GM19023 (cell line): ENCODE measurements at regions not wholly inside any gene's neighbourhood (a gene's known extent, or its start where the extent isn't known, plus 50 kb on each side); places are given as distances from the start of the nearest gene placed in this dataset.
A peak's percentile ranks its signal among the peaks of the same experiment; 100 is the strongest.
"Not testable (repeated sequence)": the region's sequence is repeated elsewhere in the genome, so short reads cannot be mapped to it uniquely, and the experiment has no call there.

Source experiments
- ATAC-seq: cut with Tn5 transposase; IDR thresholded peaks from one replicate; pipeline ENCODE4 v1.9.1; 2021; ENCODE audit warnings: mild to moderate bottlenecking, moderate library complexity; ENCODE audit not compliant: unreplicated experiment

DNA sequence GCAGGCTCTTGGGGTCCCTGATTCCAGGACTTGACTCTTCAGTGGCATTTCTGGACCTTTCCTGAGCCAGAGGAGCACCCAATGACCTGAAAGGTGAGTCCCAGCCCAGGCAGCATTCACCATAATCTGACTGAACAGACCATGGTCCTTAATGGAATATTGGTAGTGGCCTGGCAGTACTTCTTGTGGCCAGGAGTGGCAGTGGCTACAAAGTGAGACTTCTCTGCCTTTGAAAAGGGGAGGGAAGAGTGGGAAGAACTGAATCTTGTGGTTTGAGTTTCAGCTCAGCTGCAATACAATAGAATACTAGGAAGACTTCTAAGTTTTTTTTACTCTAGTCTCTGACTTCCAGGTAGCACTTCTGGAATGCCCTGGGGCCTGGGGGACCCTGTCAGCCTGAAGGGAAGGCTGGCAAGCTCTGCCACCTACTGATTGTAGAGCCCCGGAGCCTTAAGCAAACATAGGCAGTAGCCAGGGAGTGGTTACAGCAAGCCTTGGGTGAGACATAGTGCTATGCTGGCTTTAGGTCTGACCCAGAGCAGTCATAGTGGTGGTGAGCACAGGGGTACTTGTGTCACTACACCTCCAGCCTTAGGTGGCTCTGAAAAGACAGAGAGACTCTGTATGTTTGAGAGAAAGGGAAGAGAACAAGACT lies 674.2 kb upstream of the MANEA start:
- no peak for ATAC-seq

DNA sequence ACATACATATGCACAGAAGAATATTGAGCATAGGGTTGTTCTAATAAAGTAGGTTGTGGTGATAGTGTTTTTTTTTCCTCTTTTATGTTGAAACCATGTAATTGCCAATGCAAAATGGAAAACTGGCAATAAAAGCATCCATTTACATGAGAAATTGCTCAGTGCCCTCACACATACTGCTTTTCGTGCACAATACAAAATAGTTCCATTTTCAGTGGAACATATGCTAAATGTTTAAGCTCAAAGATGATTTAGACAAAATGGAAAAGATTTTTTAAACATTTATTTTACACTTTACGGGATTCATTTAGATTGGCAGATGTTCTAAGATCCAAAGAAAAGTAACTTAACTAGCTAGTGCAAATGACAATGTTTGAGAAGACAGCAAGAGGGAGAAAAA lies 678.1 kb upstream of the MANEA start:
- no peak for ATAC-seq

DNA sequence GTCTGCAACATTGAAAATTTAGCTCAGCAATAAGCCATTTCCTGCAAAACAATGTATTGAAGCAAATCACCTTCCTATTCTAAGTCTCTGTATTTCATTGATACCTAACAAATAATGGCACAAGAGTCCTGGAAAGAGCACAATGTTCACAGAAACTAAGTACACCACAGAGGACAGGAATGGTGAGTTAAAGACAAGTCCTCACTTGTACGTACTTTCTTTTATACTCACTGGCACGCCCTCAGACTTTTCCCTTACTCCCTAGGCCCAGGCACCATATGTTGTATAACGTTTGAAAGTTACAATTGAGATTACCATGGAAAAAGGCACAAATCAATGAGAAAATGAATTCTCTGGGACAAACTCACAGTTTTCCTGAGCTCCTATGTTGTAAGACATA lies 683.0 kb upstream of the MANEA start:
- ATAC-seq: no peak

DNA sequence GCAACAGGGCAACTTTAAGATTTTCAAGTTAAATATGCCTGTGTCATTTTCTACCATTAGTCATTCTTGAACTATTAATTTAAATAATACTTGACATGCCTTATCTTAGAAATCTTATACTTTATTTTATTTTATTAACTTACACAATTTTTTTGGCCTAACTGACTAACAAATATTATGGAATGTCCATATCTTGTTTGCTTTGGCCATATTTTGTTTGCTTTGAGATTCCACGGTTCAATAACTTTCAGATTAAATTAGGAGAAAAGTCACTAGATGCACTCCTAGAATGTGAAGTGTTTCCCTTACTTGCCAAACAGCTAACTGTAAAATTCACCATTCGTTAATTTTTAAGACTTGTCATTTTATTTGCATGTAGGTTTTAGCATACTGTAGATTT lies 684.0 kb upstream of the MANEA start:
- ATAC-seq: no peak

DNA sequence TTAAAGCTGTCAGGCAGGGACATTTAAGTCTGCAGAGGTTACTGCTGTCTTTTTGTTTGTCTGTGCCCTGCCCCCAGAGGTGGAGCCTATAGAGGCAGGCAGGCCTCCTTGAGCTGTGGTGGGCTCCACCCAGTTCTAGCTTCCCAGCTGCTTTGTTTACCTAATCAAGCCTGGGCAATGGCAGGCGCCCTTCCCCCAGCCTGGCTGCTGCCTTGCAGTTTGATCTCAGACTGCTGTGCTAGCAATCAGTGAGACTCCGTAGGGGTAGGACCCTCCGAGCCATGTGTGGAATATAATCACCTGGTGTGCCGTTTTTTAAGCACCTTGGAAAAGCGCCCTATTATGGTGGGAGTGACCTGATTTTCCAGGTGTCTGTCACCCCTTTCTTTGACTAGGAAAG lies 703.5 kb upstream of the MANEA start:
- not testable (repeated sequence) for ATAC-seq

DNA sequence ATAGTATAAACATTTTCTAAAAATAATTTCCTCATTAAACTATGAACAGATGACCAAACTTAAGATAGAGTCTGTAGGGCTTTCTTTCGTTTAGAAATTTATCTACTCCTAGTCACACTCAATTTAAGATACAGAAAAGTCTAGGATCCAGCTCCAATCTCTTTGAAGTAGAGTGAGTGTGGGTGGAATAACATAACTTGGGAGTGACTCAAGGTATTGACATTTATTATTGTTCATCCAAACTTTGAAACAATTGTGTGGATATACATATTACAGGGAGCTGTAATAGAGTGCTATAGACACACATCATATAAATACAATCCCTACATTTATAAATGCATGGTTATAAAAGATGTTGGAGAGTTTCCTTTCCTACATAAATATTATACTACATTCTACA lies 715.2 kb upstream of the MANEA start:
- ATAC-seq: no peak

DNA sequence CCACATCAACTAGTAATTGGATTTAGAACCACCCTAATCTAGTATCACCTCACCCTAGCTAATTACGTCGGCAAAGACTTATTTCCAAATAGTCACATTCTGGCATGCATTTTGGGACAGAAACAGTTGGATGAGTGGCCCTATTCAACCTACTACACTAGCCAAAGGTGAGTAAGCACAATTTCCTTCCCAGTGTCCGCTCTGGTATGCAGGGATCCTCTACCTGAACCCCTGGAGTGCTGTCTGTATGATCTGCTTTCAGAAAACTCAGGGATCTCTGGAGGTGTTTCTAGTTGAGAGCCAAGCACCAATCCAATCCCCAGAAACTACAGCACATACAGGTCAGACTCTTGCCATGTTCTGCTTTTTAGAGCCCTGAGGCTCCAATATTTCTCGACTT lies 717.4 kb upstream of the MANEA start:
- ATAC-seq: no peak

DNA sequence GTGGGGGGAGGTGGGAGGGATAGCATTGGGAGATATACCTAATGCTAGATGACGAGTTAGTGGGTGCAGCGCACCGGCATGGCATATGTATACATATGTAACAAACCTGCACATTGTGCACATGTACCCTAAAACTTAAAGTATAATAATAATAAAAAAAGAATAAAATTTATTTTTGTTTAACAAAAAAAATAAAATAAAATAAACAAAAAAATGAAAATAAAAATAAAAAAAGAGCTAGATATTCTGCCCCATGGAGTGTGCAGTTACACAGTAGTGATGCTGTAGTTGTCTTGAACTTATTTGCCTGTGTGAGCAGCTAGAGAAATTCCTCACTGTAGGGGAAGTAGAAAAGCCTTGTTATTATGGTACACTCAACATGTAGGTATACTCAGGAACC lies 720.3 kb upstream of the MANEA start:
- ATAC-seq: not testable (repeated sequence)

DNA sequence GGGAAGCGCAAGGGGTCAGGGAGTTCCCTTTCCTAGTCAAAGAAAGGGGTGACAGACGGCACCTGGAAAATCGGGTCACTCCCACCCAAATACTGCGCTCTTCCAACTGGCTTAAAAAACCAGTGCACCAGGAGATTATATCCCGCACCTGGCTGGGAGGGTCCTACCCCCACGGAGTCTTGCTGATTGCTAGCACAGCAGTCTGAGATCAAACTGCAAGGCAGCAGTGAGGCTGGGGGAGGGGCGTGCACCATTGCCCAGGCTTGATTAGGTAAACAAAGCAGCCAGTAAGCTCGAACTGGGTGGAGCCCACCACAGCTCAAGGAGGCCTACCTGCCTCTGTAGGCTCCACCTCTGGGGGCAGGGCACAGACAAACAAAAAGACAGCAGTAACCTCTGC lies 726.0 kb upstream of the MANEA start:
- not testable (repeated sequence) for ATAC-seq

DNA sequence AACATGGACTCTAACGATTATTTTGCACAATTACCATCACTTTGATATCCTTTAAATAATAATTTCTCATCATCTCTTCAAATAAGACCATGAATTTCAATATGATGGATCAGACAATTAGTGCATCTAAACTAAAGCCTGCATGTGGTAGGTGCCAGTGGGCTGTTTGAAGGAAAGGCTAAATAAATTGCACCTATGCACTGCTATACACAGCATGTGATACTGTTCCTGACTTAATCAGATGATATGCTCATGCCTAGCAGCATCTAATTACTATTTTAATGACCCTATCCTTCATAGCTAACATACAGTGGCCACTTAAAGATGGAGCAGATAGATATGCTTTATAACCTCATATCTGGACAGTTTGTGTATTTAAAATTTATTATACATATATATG lies 731.6 kb upstream of the MANEA start:
- no peak for ATAC-seq

DNA sequence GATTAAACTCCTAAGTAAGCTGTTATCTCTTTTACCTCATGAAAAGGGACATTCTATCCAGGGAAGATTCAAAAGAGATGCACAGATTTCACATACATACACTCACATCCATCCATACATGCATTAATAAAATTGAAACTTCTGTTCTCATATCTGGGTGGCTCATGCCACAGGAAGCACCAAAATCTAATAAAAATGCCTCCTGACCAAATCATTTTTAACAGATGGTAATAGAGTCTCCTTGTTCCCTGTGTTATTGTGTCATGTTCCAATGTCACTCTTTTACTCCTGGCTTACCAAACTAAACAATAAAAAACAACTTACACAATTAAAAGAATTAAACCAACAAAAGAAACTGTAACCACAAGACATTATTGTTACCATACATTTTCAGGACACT lies 742.1 kb upstream of the MANEA start:
- no peak for ATAC-seq

DNA sequence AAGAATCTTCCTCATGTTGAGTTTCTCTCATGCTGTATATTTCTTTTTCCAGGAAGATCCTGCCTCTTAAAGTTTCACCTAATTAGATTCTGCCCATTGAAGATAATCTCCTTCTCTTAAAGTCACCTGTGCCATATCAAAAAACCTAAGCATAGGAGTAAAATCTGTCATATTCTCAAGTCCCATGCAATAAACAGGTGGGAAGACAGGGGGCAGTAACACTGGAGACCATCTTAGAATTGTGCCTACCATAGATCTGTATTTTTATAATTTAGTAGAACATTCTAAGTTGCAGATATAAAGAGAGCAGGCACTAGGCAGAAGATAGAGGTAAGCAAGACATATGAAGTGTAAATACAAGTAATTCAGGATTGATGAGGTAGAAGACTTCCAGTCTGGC lies 763.5 kb upstream of the MANEA start:
- no peak for ATAC-seq

DNA sequence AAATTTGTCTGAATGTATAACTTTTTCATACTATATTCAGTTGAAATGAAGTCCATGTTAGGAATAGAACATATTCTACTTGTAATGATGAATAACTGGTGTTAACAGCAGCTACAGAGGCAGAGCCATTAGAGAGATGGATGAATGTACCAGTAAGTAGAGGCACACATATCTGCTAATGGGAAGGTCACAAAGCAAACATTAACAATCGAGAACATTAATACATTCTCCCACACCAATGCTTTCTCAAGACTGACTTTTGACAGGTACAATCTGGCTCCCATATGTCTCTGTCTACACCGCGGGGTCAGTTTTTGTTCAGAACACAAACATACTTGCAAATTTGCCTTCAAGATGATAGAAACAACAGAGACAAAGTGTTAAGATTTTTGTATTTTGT lies 776.0 kb upstream of the MANEA start:
- ATAC-seq: no peak

DNA sequence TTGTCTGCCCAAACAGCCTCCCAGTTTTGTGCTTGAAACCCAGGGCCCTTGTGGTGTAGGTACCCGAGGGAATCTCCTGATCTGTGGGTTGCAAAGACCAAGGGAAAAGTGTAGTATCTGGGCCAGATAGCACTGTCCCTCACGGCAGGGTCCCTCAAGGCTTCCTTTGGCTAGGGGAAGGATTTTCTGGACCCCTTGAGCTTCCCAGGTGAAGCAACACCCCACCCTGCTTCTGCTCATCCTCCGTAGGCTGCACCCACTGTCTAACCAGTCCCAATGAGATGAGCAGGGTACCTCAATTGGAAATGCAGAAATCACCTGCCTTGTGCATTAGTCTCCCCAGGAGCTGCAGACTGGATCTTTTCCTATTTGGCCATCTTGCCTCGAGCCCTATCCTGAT lies 791.8 kb upstream of the MANEA start:
- ATAC-seq: no peak

DNA sequence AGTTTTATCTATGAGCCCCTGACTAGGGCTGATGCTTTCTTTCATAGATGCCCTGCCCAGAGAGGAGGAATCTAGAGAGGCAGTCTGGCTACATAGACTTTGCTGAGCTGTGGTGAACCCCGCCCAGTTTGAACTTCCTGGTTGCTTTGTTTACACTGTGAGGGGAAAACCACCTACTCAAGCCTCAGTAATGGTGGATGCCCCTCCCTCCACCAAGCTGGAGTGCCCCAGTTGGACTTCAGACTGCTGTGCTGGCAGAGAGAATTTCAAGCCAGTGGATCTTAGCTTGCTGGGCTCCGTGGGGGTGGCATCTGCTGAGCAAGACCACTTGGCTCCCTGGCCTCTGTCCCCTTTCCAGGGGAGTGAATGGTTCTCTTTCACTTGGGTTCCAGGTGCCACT lies 792.3 kb upstream of the MANEA start:
- ATAC-seq: peak; percentile 54

DNA sequence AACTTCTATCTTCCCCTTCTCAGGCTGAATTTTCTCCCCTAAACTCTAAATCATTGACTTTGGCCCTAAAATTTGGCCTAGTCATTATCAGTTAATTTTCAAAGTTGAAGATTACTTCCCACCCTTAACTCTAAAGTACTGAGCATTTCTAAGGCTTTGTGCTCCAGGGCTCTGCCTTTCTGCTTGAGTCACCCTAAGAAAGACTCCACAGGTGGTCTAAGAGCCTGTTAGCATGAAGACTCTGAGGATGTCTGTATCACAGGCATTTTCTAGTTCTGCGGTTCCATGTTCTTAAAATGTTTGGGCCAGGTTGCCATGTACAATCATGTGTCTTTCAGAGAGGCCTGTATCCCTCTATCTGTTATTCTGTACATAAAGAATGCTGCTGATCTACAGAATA lies 808.1 kb upstream of the MANEA start:
- ATAC-seq: no peak

DNA sequence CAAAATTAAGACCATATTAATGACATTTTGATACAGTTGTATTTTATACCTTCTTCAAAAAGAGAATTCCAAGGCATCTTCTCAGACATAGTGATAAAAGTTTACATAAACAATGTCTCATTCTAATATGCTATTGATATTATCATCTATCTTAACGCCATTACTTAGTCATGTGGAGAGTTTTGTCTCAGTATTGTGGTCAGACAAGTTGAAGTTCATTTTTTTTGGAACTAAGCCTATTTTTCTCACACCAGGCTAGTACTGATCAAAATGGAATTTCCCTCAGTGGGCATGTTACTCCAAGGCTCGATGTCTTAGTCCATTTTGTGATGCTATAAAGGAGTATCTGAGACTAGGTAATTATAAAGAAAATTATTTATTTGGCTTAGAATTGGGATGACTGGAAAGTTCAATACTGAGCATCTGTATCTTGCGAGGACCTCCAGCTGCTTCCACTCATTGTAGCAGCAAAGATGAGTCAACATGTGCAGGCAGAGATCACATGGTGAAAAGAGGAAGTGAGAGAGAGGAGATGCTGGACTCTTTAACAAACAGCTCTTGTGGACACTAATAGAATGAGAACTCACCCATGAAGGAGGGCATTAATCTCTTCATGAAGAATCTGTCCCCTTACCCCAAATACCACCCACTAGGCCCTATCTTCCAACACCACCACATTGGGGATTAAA lies 825.5 kb upstream of the MANEA start:
- peak; percentile 92 for ATAC-seq

DNA sequence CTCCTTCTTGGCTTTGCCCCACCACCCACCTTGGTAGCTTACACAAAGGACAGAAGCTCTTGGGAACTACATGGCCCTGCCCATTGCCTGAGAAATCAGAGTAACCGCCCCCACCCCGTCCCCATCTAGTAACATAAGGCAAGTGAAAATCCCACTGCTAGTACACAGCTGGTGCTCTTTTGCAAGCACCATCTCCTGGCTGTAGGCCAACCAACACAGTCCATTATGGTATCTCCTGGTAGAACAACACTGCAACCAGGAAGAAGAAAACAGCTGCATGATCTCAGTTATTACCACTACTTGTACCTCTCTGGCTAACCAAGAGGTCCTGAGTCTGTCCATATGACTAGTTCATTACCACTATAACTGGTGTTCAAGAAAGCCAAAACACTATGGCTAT lies 841.1 kb upstream of the MANEA start:
- ATAC-seq: no peak

DNA sequence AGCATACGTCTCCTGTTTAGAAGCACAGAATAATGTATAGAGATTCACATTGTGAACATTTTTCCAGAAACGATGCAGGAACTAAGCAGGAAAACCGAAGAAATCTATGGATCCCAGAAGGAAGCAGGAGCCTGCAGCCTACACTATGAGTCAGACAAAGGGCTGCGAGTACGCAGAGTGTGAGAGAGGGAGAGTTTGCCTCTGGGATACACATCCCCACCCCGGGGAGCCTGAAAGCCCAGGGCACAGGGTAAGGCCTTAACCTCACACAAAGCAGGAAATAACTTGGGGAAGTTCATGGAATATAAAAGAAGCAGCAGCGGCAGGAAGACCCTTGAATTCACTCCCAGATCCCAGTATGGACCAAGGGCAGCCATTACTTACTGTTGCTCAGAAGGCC lies 842.1 kb upstream of the MANEA start:
- no peak for ATAC-seq

DNA sequence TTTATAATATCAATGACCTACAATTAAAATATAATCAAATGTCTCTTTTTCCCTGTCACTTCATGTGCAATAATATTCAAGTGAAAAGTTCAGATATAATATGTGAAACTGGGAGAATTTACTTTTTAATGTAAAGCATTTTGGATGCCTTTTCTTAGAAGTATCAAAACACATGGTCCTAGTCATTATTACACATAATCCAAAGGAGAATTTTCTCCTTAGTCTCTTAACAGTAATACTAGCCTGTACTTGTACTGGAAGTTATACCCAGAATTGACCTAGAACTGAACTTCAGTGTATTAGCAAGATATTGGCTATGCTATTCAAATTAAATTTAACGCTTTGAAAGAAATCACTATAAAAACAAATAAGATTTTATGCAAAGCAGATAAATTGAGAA lies 842.6 kb upstream of the MANEA start:
- ATAC-seq: no peak

DNA sequence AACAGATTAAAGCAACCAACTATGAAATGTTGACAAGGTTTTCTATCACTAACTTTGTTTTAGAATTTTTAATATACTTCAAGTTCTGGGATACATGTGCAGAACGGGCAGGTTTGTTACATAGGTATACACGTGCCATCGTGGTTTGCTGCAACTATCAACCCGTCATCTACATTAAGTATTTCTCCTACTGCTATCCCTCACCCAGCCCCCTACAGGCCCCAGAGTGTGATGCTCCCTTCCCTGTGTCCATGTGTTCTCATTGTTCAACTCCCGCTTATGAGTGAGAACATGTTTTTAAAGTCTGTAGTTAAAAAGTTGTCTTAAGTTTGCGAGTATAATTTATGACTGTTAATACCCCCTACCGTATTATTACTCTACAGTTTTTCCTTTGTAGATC lies 844.3 kb upstream of the MANEA start:
- no peak for ATAC-seq

DNA sequence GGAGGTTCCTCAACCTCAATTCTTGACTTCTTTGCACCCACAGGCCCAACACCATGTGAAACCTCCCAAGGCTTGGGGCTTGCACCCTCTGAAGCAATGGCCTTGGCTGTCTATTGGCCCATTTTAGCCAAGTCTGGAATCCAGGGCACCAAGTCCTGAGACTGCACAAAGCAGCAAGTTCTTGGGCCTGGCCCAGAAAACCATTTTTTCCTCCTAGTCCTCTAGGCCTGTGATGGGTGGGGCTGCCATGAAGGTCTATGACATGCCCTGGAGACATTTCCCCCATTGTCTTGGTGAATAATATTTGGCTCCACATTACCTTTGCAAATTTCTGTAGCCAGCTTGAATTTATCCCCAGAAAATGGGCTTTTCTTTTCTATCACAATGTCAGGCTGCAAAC lies 849.6 kb upstream of the MANEA start:
- no peak for ATAC-seq

DNA sequence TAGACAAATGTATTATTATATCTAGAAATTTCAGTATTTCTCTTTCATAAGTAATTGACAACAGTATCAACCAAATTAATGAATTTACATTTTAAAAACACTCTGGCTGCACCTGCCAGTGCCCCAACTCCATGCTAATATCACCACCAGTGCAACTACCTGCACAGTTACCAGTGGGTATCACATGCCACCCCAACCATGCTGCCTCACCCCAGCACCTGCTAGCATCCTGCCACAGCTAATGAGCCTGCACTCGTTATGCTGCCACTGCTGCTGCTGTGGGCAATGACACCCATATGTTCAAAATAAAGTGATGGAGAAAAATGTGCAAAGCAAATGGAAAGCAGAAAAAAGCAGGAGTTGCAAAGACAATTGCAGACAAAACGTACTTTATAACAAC lies 855.9 kb upstream of the MANEA start:
- ATAC-seq: no peak
